ENCODE measurements at regions not wholly inside any gene's neighbourhood (a gene's known extent, or its start where the extent isn't known, plus 50 kb on each side); places are given as distances from the start of the nearest gene placed in this dataset.
A peak's percentile ranks its signal among the peaks of the same experiment; 100 is the strongest.

DNA sequence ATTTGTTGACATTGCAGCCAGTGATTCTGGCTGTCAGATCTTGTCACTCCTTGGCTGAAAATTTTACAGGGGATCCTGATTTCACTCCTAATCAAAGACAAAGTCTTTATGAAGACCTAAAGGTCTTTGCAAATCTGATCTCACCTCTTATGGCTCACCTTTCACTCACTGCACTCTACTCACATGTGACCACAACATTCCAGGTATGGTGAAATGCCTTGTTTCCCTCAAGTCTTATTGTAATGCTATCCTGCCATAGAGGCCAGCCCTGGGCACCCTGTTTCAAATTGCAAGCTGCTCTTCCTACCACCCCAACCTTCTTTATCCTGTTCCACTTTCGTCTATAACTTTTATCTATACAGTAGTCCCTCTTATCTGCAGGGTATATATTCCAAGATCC lies 200.1 kb downstream of the NDFIP2 start:
- DNase-seq: no peak

DNA sequence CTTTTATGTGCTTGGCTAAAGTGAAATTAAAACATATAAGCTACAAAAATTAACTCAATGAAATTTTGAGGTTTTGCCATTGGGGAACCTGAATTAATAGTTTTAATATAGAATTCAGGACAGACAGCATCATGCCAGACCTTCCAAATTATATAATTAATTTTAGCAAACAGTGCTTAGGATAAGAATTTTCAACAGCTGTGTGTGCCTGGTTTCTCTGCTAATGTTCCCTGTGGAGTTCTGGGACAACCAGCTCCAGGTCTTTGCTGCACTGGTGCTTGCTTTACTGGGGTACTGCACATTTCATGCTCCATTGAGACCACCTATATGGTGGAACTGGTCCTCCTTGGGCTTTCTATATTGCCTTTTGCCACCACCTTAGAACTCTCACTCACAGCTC lies 199.5 kb downstream of the NDFIP2 start:
- DNase-seq: no peak

DNA sequence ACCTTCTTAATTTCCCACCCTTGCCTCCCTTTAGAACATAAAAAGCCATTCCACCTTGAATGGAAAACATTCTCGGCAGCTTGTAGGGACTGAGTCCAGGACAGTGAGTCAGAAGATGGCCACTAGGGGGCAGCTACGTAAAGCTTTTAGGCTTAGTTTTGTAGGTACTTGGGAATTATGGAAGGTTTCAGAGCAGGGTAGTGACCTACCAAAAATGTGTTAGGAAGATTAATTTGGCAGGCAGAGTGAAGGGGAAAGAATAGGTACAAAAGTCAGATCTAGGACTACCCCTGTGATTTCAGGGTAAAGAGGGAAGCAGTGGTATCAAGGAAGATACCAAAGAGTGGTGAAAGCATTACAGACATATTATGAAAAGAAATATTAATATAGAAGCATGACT lies 198.4 kb downstream of the NDFIP2 start:
- peak; percentile 56 for DNase-seq

DNA sequence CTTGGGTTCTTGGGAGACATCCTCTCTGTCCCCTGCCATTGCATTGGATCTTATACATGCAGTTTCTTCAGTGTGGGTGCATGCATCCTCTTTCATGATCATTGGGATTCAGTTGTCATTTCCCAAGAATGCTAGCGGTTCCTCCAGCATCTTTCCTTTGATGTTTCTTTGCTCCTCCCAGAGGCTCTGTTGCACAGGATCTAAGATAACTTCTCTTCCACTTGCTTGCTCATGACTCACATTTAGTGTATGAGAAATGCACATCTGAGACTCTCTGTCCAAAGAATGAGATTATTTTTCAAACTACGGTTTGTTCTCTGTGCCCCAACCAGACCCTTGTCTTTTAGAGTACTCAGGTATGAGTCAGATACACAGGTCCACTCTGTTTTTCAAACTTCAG lies 197.1 kb downstream of the NDFIP2 start:
- no peak for DNase-seq

DNA sequence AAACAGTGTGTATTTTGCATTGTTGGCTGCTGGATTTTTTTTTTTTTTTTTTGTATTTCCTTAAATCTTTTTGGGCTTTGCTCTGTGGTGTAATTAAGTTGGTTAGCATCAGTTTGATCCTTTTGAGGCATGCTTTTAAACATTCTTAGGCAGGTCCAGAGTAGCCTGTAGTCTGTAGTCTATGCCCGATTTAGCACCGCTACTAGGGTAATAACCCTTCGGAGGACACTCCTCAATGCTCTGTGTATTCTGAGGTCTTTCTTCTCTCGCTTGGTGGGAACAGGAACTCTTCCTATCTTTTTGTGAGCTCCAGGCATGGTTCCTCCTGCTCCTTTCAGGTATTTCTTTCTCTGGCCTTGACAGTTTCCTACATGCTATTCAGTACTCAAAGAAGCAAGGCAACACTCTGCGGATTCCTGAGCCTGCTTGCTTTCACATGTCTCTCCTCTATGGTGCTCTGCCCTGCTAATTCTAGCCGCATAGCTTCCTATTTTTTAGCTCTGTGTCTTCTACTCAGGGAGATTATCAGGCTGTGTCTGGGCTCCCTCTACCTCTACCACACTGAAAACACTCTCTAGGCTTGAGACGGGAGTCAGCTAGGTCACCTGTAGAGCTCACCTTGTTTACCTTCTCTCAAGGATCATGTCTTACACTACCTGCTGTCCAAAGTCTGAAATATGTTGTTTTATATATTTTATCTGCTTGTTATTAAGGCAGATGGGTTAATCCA lies 195.1 kb downstream of the NDFIP2 start:
- no peak for DNase-seq

DNA sequence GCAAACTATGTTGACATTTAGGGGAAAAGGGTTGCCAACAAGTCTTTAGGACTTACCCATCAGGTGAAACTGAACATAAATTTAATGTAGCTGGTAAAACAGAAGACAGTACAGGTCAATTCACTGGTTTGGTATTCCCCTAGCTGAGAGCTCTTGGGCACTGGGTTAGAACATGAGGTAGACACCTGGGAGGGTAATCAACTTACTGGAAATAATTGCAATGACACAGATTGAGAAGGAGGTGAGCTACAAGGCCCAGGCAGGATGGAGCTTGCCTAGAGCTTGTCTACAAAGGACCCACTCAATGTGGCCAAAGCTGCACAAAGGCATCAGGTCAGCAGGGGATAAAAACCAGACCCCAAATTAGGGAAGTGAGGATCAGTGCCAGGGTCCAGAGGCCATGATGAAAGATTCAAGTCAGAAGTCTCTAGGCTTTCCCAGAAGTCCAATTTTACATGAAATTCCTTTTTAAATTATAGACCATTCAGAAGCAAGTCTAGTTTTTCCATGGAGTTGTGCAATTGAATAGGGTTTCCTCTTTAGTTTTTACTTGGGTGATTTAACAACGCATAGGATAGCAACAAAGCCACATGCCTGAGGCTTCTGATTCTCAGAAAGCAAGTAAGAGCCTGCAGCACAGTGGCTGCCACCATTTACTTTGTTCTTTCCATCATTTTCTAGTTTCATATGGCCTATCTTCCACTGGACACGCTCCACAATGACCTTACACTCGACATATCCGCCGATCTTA lies 194.0 kb downstream of the NDFIP2 start:
- no peak for DNase-seq

DNA sequence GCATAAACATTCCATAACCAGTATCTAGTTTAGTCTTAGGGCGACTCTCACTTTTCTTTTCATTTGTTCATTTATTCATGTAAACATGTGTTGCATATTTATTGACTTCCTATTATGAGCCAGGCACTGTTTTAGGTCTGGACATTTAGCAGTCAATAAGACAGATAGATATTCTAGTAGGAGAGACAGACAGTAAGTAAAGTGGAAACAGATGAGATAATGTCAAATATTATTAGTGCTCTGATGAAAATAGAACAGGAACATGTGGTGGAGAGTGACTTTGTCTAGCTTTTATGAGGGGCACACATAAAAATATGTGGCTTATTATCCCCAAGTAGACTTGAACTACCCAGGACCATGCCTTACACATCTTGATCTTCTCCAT lies 193.0 kb downstream of the NDFIP2 start:
- DNase-seq: no peak

DNA sequence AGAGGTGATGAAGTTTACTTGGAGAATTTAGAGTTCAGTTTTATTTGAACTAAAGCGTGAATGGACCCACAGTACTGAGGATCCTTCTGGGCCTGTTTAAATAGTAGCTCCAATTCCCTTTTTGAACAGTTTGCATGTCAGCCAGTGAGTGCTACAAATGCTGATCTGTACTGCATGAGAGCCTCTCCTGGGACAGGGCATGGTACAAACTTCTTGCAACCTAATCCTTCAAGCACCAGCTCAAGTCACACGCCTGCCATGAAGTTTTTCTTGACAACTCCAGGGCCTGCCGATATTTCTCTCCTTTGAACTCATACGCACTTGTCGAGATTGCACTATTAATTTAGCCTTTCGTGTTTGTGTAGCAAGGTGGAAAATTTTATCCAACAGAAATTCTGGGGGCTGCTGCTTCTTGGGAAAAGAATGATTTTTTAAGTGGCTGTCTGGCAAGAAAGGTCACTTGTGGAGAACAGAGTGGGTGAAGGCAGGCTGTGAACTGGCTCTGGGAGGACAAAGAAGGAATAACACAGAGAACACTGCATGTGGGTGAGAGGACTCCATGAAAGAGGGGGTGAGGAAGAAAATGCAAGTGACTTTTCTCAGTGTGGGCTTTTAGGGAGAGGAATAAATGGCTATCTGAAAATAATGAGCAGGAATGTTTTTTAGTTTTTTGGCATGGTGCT lies 192.5 kb downstream of the NDFIP2 start:
- DNase-seq: no peak

DNA sequence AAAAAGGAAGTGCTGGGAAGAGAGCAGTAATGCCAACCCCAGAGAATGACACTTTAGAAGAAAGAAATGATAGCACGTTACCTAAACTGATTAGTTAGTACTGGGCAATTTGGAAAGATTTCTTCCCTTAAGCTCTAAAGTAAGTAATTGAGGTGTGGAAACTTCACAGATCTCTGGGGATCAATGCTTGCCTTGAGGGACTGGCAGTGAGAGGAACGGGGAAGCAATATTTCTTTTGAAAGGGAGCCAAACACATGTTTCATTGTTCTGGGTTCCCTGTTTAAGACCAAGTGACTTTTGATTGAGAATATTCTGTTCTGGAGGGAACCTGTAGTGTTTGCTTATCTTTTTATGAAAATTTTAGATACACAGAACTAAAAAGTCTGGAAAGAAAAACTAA lies 190.5 kb downstream of the NDFIP2 start:
- no peak for DNase-seq

DNA sequence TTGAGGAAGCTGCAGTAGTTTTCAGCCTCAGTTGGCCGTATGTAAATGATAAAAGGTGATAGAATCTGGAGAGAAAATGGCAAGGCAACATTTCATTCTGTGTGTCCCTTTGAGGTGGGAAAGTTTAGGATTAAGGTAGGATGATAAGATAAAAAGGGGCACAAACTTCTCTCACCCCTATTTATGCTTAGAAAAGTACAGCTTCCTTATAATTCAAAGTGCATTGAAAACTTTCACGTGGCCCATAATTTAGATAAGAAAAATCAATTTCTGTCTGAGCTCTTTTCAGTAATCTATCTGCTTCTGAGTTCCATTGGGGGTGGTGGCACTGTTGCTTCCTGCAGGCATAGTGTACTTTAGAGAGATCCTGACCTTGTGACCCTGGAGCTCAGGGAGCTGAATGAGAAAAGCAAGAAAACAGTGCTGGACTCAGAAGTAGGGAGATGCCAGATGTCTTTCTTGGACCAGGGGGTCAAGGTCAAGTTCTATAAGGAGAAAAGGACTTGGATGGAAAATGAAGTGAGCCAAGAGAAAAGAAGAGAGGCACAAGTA lies 187.3 kb downstream of the NDFIP2 start:
- DNase-seq: no peak

DNA sequence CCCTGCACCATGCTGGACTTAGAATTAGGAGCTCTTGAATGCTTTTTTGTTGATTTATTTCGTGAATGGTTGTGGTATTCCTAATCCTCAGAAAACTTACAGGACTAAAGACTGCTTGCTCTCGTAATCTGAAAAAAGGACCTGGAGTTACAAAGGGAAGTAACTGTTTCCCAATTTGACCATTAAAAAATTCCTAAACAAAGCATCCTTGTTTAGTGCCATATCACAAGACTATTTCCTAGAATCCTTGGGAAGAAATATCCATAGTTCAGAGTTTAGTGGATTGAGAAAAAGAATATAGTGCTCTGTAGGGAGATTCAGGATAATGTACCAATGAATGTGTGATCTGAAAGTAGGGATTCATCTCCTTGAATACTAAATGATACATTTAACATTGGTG lies 186.8 kb downstream of the NDFIP2 start:
- no peak for DNase-seq

DNA sequence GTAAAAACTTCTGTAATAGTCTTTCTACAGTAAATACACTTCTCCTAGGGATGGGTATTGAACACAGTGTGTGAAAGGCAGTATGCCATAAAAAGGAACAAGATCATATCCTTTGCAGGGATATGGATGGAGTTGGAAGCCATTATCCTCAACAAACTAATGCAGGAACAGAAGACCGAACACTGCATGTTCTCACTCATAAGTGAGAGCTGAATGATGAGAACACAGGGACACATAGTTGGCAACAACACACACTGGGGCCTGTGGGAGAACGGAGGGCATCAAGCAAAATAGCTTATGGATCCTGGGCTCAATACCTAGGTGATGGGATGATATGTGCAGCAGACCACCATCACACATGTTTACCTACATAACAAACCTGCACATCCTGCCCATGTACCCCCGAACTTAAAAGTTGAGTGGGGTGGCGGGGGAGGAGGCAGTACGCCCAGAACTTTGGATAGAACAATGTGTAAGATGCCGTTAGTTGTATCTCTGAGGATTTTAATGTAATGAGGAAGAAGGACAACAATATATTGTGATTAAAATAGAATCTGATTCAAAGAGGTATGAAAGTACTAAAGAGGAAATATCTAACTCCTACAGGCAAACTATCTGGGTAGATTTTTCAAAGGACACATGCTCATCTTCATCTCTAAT lies 183.2 kb downstream of the NDFIP2 start:
- no peak for DNase-seq

DNA sequence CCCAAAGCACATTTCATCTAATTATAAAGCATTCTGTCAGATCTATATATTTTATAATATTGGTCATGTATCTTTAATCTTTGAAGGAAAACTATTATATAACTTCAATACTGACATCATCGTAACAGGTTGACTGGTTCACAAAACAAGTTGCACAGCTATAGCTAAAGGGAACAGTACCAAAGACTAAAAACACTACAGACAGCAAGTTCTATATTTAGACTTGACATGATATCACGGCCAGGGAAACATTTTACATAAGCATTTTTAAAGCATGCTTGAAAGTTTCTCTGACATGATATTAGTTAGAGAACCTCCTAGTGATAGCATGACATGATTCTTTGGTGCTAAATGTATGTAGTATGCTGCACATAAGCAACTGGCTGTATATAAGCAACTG lies 182.5 kb downstream of the NDFIP2 start:
- DNase-seq: no peak

DNA sequence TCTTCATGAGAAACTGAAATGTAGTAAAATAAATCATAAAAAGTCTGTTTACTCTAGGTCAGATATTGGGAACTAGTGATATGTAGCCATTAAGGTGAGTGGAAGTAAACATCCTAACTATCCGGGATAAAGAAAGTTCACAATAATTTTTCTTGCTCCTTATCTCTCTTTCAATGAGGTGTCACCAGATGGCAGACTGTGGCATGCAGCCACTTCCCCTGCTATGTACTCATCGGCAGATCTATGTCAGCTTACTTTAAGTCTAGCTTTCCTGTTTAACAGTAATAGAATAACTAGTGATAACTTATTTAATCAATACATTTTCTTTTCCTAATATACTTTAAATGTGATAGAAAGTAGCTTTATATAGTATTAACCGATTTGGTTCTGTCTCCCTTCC lies 181.9 kb downstream of the NDFIP2 start:
- DNase-seq: no peak

DNA sequence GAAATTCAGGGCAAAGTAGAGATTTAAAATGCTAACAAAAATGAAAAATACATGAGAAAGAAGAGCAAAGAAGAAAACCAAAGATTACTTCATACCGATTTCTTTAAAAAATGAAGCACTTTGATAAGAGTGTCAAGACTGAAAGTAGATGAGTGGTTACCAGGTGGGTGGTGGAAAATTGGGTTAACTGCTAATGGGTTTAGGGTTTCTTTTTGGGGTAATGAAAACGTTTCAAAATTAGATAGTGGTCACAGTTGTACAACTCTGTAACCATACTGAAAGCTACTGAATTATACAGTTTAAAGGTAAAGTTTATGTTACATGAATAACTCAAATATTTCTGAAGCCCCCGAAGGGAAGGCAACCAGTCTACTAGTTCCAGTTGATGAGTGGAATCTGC lies 179.4 kb downstream of the NDFIP2 start:
- no peak for DNase-seq

DNA sequence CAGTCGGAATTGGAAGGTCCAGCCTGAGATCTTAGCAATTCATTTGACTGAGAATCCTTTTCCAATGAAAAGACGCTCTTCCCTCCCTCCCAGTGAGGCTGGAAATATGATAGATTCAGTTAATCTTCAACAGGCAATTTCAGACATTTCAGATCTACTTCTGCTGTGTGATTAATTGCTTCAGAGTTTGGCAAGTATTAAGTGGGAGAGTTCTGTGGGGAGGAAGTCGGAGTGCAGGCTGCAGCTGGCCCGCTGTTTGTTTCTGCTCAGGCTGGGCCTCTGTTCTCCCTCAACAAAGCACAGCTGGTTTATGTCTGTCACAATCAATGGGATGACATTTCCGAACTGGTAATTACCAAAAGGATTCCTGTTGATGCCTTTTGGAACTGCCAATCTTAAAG lies 178.2 kb downstream of the NDFIP2 start:
- DNase-seq: no peak

DNA sequence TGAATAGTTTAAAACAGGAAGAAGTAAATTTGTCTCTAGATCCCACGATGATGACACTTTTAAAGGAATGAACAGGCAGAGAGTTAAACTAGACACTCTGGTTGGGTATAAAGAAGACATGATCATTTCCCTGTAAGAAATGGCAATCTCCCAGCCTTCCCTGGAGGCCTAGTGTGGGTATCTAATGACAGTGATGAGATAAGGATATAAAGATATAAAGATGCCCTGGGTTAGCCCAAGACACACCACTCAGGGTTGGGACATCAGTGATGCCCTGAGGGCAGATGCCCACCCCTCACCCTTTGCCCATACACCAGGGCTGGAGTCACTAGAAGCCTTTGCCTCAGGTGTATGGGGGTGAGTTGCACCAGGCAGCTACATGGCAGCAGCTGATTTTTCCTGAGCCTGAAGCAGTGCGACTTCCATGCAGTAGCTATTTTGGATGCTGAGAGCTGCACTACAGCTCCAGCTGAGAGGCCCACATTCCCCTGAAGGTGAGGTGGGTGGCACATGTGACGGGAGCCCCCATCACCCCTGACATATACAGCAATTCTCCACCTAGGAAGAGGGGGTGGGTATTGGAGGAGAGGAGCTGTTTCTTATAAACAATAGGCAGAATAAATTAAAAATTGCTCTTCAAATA lies 177.5 kb downstream of the NDFIP2 start:
- DNase-seq: no peak

DNA sequence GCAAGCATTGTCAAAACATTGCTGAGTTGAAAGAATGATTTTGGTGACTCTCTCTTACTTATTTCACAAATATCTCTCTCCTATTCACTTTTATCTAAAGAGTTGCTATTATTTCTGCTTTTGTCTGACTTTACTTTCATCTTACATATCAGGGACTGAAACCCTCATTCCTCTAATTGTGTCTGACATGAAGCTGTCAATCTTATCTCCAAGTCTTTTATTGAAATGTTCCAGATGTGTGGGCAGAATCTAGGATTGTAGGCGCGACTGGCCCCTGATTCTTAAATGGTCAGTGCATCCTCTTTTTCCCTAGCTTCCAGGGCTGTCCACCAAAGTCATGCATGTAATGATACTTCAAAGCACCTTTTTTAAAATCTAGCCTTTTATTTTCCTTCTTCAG lies 174.6 kb downstream of the NDFIP2 start:
- DNase-seq: no peak

DNA sequence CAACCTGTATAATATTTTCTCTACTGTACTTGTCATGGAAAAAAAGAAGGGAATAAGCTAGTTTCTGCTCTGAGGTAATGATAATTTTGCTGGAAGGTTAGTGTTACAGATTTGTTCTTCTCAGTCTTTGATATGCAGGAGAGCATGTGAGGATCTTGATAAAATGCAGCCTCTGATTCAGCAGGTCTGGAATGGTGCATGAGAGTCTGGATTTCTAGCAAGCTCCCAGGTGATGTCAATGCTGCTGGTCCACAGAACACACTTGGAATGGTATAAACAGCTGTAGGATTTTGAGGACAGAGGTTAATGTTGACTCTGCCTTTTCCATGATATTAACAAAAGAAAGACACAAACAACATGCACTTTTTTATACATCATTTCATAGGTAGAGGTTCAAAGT lies 173.6 kb downstream of the NDFIP2 start:
- DNase-seq: no peak

DNA sequence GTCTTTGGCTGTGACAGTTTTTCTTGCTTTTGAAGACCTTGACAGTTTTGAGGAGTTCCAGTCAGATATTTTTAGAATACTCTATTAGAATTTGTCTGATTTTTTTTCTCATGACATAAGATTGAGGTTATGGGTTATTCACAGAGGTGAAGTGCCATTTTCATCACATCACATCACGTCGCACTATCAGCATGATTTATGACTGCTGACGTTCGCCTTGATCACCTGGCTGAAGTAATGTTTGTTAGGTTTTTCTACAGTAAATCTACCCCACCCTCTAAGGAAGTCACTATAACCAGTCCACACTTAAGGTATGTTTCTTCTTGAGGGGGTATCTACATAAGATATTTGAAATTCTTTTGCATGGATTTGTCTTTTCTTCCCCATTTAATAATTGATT lies 169.7 kb downstream of the NDFIP2 start:
- no peak for DNase-seq

DNA sequence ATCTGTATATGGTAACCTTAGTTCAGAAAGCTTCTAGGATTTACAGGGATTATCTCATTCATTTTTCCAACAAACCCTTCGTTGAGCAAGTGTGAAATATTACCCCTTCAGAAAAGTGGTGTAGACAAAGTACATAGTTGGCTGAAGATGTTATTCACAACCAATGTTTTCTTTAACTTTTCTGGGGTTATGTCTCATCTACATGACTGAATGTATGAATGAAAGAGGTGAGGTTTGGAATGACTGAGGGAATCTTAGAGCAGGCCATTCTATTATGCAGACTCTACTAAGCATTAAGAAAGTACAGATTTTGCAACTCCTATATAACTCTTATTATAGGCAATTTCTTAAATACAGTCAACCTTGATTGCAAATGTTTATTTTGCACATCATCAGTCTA lies 167.2 kb downstream of the NDFIP2 start:
- no peak for DNase-seq

DNA sequence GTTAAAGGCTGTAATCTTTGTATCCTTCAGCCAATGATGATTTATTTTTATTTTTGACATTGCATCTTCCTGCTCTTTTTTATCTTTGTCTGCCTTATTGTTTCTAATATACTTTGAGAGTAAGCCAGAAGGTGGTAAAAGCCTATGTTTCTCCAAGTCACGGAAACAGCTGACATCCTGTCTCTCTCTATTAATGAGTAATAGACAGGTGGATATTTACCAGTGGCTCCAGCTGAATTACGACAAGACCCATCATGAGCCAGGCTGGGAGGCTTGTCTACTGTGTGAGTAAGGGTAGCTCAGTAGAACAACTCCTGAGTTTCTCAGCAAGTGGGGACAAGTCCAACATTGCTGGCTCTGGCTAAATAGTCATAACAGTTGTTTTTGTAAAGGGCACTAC lies 166.6 kb downstream of the NDFIP2 start:
- no peak for DNase-seq

DNA sequence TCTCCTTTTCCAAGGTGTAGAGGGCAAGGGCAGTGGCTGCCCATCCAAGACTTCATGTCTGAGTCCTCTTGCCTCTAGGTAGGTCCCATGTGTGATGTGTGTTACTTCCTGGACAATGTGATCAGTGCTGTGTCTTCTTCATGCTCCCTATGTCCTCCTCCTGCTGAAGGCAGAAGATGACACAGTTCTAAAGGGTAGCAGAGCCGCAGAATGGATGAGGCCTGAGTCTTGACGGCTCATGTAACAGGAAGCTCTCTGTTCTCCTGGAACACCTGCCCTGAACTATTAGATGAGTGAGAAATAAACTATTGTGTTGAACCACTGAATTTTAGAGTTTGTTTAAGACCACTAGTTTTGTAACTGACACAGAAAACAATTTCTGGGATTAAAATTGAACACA lies 165.9 kb downstream of the NDFIP2 start:
- DNase-seq: no peak

Measured in activated CD4-positive, alpha-beta T cell treated with anti-CD3 and anti-CD28 coated beads, Interleukin-2, Interleukin-6, amounts not matched to agents 100 ng/mL and 50 ng/mL, durations not matched to agents 16 hours and 8 hours (primary cell).